ENCODE measurements at regions not wholly inside any gene's neighbourhood (a gene's known extent, or its start where the extent isn't known, plus 50 kb on each side); places are given as distances from the start of the nearest gene placed in this dataset.

DNA sequence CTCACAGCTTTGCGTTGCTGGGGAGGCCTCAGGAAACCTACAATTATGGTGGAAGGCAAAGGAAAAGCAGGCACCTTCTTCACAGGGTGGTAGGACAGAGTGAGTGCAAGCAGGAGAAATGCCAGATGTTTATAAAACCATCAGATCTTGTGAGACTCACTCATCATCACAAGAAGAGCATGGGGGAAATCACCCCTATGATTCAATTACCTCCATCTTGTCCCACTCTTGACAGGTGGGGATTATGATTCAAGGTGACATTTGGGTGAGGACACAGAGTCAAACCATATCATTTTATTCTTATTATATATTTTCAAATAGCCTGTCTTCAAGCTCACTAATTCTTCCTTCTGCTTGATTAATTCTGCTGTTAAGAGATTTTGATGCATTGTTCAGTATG, 665.3 kb downstream of the TRHDE start:
- no peaks in the 10 kb centered on the region for H3K36me3 ChIP-seq (ENCODE audit: insufficient read depth in 1 of 2, low read depth in 1 of 2)
- H3K27me3 ChIP-seq (ENCODE audit: insufficient read depth in 3 of 3, low read length in 2 of 3), result no peaks in the 10 kb centered on the region
- DNase-seq (no peak), ATAC-seq (no peak)
- H3K4me3 ChIP-seq, result no peak overlapping the region
- TF ChIP-seq, protein P1, sequence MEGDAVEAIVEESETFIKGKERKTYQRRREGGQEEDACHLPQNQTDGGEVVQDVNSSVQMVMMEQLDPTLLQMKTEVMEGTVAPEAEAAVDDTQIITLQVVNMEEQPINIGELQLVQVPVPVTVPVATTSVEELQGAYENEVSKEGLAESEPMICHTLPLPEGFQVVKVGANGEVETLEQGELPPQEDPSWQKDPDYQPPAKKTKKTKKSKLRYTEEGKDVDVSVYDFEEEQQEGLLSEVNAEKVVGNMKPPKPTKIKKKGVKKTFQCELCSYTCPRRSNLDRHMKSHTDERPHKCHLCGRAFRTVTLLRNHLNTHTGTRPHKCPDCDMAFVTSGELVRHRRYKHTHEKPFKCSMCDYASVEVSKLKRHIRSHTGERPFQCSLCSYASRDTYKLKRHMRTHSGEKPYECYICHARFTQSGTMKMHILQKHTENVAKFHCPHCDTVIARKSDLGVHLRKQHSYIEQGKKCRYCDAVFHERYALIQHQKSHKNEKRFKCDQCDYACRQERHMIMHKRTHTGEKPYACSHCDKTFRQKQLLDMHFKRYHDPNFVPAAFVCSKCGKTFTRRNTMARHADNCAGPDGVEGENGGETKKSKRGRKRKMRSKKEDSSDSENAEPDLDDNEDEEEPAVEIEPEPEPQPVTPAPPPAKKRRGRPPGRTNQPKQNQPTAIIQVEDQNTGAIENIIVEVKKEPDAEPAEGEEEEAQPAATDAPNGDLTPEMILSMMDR (IDR thresholded peaks at IDR 0.05), result no peak
- H3K4me1 ChIP-seq, result no peaks in the 10 kb centered on the region
- H3K27ac ChIP-seq, result no peak overlapping the region
- intact Hi-C loops (cut with DNase I), result no loop called here
- 88 to 93% (median 91%) methylated on average over 1 of the region's 1 CpG for WGBS, 3 donors
- no peaks in the 10 kb centered on the region for H3K9me3 ChIP-seq

DNA sequence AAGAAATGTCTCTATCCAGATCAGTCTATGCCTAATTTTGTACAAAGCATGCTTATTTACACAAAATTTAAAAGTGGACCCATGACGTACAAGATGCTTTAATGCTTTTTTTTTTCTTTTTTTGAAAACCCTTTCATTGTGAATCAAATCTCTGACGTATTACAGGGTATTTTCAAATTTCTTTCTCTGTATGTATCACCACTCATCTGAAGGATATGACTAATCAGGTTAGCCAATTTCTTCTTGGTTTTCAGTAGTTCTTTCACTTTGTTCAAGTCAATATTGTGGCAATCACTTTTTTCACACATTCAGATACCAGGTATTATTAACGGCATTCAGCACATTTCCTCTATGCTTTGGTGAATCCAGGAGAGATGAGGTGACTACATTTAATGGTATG, 685.3 kb downstream of the TRHDE start:
- H3K36me3 ChIP-seq (ENCODE audit: insufficient read depth in 1 of 2, low read depth in 1 of 2), result no peaks in the 10 kb centered on the region
- H3K9me3 ChIP-seq, result no peaks in the 10 kb centered on the region
- TF ChIP-seq, protein P1 (IDR thresholded peaks at IDR 0.05), result no peak
- DNase-seq, result no peak
- intact Hi-C loops (cut with DNase I), result no loop called here
- no peak overlapping the region for H3K27ac ChIP-seq
- WGBS, 3 donors, result 67 to 83% (median 76%) methylated on average over 3 of the region's 3 CpGs
- H3K4me3 ChIP-seq, result no peak overlapping the region
- H3K4me1 ChIP-seq, result no peaks in the 10 kb centered on the region
- ATAC-seq, result no peak
- H3K27me3 ChIP-seq (ENCODE audit: insufficient read depth in 3 of 3, low read length in 2 of 3), result no peaks in the 10 kb centered on the region

DNA sequence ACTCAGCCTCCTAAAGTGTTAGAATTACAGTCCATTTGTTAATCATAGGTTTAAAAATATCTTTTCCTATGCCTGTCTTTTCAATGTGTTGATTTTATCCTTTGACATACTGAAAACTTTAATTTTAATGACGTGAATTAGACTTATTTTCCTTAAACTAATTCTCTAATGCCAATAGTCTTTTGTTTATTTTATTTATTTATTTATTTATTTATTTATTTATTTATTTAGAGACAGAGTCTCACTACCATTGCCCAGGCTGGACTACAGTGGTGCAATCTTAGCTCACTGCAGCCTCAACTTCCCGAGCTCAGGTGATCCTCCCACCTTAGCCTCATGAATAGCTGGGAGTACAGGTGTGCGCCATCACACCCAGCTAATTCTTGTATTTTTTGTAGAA, 694.5 kb downstream of the TRHDE start:
- no peak overlapping the region for H3K27ac ChIP-seq
- no peaks in the 10 kb centered on the region for H3K9me3 ChIP-seq
- ATAC-seq, result no peak
- H3K36me3 ChIP-seq (ENCODE audit: insufficient read depth in 1 of 2, low read depth in 1 of 2), result no peaks in the 10 kb centered on the region
- TF ChIP-seq, protein P1 (IDR thresholded peaks at IDR 0.05), result no peak
- H3K4me3 ChIP-seq, result no peak overlapping the region
- WGBS, 3 donors, result 68 to 83% (median 76%) methylated on average over 3 of the region's 3 CpGs
- DNase-seq, result no peak
- H3K4me1 ChIP-seq, result no peaks in the 10 kb centered on the region
- intact Hi-C loops (cut with DNase I), result no loop called here
- H3K27me3 ChIP-seq (ENCODE audit: insufficient read depth in 3 of 3, low read length in 2 of 3), result no peaks in the 10 kb centered on the region

DNA sequence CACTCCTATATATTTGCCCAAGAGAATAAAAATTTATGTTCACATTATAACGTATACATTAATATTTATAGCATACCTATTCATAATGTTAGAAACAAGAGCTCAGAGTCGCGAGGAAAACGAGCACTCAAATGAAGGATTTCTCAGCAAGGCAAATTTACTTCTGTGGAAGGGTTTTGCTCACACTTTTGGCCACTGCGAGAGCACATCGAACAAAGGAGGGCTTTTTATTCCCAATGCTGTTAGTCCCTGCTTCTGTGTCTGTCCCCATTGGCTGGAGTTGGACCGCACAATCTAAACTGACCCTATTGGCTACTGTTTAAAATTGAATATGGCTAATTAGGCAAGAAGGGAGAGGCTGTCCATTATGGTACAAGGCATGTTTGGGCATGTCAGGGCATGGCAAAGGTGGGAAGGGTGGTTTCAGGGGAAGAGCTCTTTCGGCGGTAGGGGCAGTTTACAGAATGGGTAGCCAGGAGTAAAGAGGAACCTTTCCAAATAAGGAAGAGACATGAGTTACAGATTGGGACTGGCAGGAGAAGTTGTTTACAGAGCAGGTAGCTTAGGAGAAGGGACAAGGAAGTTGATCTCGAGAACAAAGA, 702.9 kb downstream of the TRHDE start:
- no peak for ATAC-seq

More for the DNA sequence above, 702.9 kb downstream of the TRHDE start:
- DNase-seq, result no peak
- H3K27me3 ChIP-seq (ENCODE audit: insufficient read depth in 3 of 3, low read length in 2 of 3), result no peaks in the 10 kb centered on the region
- no peak overlapping the region for H3K4me3 ChIP-seq
- H3K9me3 ChIP-seq, result no peaks in the 10 kb centered on the region
- H3K27ac ChIP-seq, result no peak overlapping the region
- 85 to 92% (median 86%) methylated on average over 10 of the region's 10 CpGs for WGBS, 3 donors
- no peaks in the 10 kb centered on the region for H3K4me1 ChIP-seq
- no peaks in the 10 kb centered on the region for H3K36me3 ChIP-seq (ENCODE audit: insufficient read depth in 1 of 2, low read depth in 1 of 2)
- intact Hi-C loops (cut with DNase I), result no loop called here
- TF ChIP-seq, protein P1 (IDR thresholded peaks at IDR 0.05), result no peak

All from psoas muscle (tissue), 7 donors.